DOHH2 (cell line): ENCODE measurements at regions not wholly inside any gene's neighbourhood (a gene's known extent, or its start where the extent isn't known, plus 50 kb on each side); places are given as distances from the start of the nearest gene placed in this dataset.

ENCODE experiments used
- CTCF ChIP-seq: fragments of 200-600 bp; sonication (generic); IDR thresholded peaks from one replicate; pipeline ENCODE4 v1.5.1; 2014; ENCODE audit warnings: antibody characterized with exemption, mild to moderate bottlenecking, low read depth, low read length; ENCODE audit not compliant: poor library complexity, severe bottlenecking
- EZH2phosphoT487 ChIP-seq: fragments of 200-600 bp; sonication (generic); IDR thresholded peaks from 2 replicates; pipeline ENCODE4 v1.6.1; 2017; ENCODE audit warnings: borderline replicate concordance, mild to moderate bottlenecking, antibody characterized with exemption, low read length, moderate library complexity, mixed read lengths

DNA sequence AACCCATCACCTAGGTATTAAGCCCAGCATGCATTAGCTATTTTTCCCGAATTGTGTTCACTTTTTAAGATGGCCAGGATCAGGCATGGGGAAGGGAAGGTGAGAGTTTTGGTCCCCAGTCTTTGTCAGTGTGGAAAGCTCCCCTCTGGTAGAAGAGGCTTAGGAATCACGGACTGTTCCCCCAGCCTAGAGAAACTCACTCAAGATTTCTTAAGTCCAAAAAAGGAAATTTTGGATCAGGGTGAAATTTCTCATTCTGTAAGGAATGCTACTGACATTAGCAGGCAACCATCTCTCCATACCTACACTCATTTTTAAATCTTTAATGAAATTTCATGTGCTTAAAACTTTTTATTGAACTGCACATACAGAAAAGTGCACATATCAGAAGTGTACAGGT is 70.3 kb upstream of the GALNT15 start:
- TF ChIP-seq CTCF: no peak
- no peak for TF ChIP-seq EZH2phosphoT487
